ENCODE measurements at regions not wholly inside any gene's neighbourhood (a gene's known extent, or its start where the extent isn't known, plus 50 kb on each side); places are given as distances from the start of the nearest gene placed in this dataset.
"Not testable (repeated sequence)": the region's sequence is repeated elsewhere in the genome, so short reads cannot be mapped to it uniquely, and the experiment has no call there.

GRCh38 chr4:126753592-126753991 is 879.2 kb upstream of the INTU start:
- Histone ChIP-seq H3K4me1 (ENCODE audit: control insufficient read depth in 3 of 3, insufficient read depth in 3 of 3, low read length in 3 of 3) (no peaks in the 10 kb centered on the region), H3K4me3 (ENCODE audit: low read length in 3 of 3) (no peak overlapping the region), H3K36me3 (ENCODE audit: control insufficient read depth in 3 of 3, insufficient read depth in 3 of 3, low read length in 3 of 3) (no peaks in the 10 kb centered on the region), H3K27me3 (ENCODE audit: control insufficient read depth in 3 of 3, insufficient read depth in 3 of 3, low read length in 3 of 3) (no peaks in the 10 kb centered on the region), H3K9ac (ENCODE audit: low read depth in 1 of 3, low read length in 3 of 3) (no peak overlapping the region), H3K27ac (ENCODE audit: low read depth, low read length) (no peak overlapping the region), H3K9me3 (ENCODE audit: control insufficient read depth in 3 of 3, low read length in 3 of 3) (no peaks in the 10 kb centered on the region)

DNA sequence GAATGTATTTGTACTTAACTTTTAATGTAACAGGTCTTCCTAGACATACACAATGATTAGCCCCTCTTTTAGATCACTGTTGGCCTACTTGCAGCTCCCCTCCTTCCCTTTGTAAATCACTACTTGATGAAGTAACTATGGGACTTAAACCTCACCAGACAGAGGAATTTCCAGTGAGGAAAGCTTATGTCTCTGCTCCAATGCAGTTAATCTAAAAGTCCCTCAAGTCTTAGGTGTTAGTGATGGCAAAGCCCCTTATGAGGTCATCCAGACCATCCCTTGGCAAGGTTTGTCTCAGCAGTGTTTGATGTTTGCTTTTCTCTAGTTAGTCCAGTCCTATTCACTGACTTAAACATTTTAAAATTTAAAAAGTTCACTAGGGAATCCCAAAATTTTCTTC is 877.3 kb upstream of the INTU start:
- Histone ChIP-seq H3K4me3 (ENCODE audit: low read length in 3 of 3) (no peak overlapping the region), H3K36me3 (ENCODE audit: control insufficient read depth in 3 of 3, insufficient read depth in 3 of 3, low read length in 3 of 3) (no peaks in the 10 kb centered on the region), H3K27me3 (ENCODE audit: control insufficient read depth in 3 of 3, insufficient read depth in 3 of 3, low read length in 3 of 3) (no peaks in the 10 kb centered on the region), H3K9me3 (ENCODE audit: control insufficient read depth in 3 of 3, low read length in 3 of 3) (no peaks in the 10 kb centered on the region), H3K27ac (ENCODE audit: low read depth, low read length) (no peak overlapping the region), H3K4me1 (ENCODE audit: control insufficient read depth in 3 of 3, insufficient read depth in 3 of 3, low read length in 3 of 3) (no peaks in the 10 kb centered on the region), H3K9ac (ENCODE audit: low read depth in 1 of 3, low read length in 3 of 3) (no peak overlapping the region)

DNA sequence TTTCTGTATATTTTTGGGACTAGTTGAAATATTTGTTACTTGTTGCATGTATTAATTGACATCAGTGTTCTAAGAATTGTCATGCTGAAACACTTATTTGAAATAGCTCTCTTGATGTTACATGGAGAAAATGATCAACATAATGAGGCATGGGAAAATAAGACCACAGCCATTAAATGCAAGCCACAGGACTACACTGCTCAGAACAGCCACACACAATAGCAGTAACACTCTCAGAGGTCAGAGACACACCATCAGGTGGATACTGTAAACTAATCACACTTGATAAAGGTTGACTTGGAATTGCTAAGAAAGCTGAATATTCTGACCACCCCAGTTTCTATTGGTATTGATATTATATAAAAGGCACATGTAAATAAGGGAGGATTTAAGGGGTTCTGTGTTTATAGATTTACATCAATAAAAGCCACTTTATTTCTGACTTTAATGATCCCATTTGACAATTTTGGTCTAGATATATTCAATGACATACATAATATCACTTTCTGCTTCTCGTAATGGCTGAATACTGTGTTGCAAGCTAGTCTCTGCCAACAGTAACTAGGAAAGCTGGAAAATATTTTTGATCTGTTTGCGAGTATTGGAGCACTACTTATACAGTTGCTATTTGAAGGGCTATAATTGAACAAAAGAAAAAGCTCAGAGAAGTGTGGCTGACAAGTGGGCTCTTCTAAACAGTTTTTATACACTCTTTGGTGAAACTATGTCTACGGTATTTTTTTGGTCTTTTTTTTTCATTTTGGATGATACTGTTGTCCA is 876.5 kb upstream of the INTU start:
- Histone ChIP-seq H3K27me3 (ENCODE audit: control insufficient read depth in 3 of 3, insufficient read depth in 3 of 3, low read length in 3 of 3) (no peaks in the 10 kb centered on the region), H3K27ac (ENCODE audit: low read depth, low read length) (no peak overlapping the region), H3K9ac (ENCODE audit: low read depth in 1 of 3, low read length in 3 of 3) (no peak overlapping the region), H3K4me1 (ENCODE audit: control insufficient read depth in 3 of 3, insufficient read depth in 3 of 3, low read length in 3 of 3) (no peaks in the 10 kb centered on the region), H3K9me3 (ENCODE audit: control insufficient read depth in 3 of 3, low read length in 3 of 3) (no peaks in the 10 kb centered on the region), H3K4me3 (ENCODE audit: low read length in 3 of 3) (no peak overlapping the region), H3K36me3 (ENCODE audit: control insufficient read depth in 3 of 3, insufficient read depth in 3 of 3, low read length in 3 of 3) (no peaks in the 10 kb centered on the region)

- H3K27me3 ChIP-seq (ENCODE audit: control insufficient read depth in 3 of 3, insufficient read depth in 3 of 3, low read length in 3 of 3), result no peaks in the 10 kb centered on the region
- no peaks in the 10 kb centered on the region for H3K4me1 ChIP-seq (ENCODE audit: control insufficient read depth in 3 of 3, insufficient read depth in 3 of 3, low read length in 3 of 3)
- no peak overlapping the region for H3K9ac ChIP-seq (ENCODE audit: low read depth in 1 of 3, low read length in 3 of 3)
- no peak overlapping the region for H3K27ac ChIP-seq (ENCODE audit: low read depth, low read length)
- H3K9me3 ChIP-seq (ENCODE audit: control insufficient read depth in 3 of 3, low read length in 3 of 3), result no peaks in the 10 kb centered on the region
- no peak overlapping the region for H3K4me3 ChIP-seq (ENCODE audit: low read length in 3 of 3)
- H3K36me3 ChIP-seq (ENCODE audit: control insufficient read depth in 3 of 3, insufficient read depth in 3 of 3, low read length in 3 of 3), result no peaks in the 10 kb centered on the region
Observed at GRCh38 chr4:126757219-126757618, 875.5 kb upstream of the INTU start.

- H3K36me3 ChIP-seq (ENCODE audit: control insufficient read depth in 3 of 3, insufficient read depth in 3 of 3, low read length in 3 of 3), result no peaks in the 10 kb centered on the region
- H3K27ac ChIP-seq (ENCODE audit: low read depth, low read length), result no peak overlapping the region
Observed at GRCh38 chr4:126758493-126758892, 874.3 kb upstream of the INTU start.

DNA sequence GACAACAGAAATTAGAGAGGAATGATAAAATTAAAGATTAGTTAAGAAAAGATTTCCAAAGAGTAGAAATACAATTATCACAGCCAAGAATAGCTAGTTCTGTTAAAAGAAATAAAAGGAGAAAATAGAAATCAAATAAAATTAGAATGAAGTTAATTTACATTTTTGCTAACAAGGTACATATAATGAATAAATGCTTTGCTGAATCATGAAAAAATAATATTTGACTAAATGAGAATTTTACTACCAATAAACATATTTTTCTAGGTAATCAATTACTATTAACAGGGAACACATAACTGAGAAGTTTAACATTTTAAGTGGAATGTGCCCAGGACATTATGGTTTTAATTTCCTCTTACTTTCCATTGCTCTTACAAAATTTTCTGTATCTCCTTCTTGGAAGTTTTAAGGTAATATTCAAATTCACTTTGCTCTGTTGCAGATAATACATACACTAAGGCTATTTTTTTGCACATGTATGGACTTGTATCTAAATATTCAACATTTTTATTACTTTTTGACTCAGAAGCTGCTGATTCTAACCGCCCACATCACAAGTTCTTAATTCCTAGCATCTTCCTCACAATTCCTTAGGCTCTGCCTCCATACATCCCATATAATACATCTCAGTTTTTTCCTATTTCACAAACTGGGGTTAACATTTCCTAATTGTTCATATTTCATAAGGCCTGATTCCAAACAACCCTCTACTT is 870.7 kb upstream of the INTU start:
- H3K9me3 ChIP-seq (ENCODE audit: control insufficient read depth in 3 of 3, low read length in 3 of 3), result no peaks in the 10 kb centered on the region
- H3K4me1 ChIP-seq (ENCODE audit: control insufficient read depth in 3 of 3, insufficient read depth in 3 of 3, low read length in 3 of 3), result no peaks in the 10 kb centered on the region
- no peak overlapping the region for H3K27ac ChIP-seq (ENCODE audit: low read depth, low read length)
- no peak overlapping the region for H3K9ac ChIP-seq (ENCODE audit: low read depth in 1 of 3, low read length in 3 of 3)
- H3K27me3 ChIP-seq (ENCODE audit: control insufficient read depth in 3 of 3, insufficient read depth in 3 of 3, low read length in 3 of 3), result no peaks in the 10 kb centered on the region
- H3K4me3 ChIP-seq (ENCODE audit: low read length in 3 of 3), result no peak overlapping the region
- H3K36me3 ChIP-seq (ENCODE audit: control insufficient read depth in 3 of 3, insufficient read depth in 3 of 3, low read length in 3 of 3), result no peaks in the 10 kb centered on the region

More at GRCh38 chr4:126758493-126758892, 874.3 kb upstream of the INTU start:
- Histone ChIP-seq H3K4me1 (ENCODE audit: control insufficient read depth in 3 of 3, insufficient read depth in 3 of 3, low read length in 3 of 3) (no peaks in the 10 kb centered on the region), H3K9ac (ENCODE audit: low read depth in 1 of 3, low read length in 3 of 3) (no peak overlapping the region), H3K9me3 (ENCODE audit: control insufficient read depth in 3 of 3, low read length in 3 of 3) (no peaks in the 10 kb centered on the region), H3K4me3 (ENCODE audit: low read length in 3 of 3) (no peak overlapping the region), H3K27me3 (ENCODE audit: control insufficient read depth in 3 of 3, insufficient read depth in 3 of 3, low read length in 3 of 3) (no peaks in the 10 kb centered on the region)

DNA sequence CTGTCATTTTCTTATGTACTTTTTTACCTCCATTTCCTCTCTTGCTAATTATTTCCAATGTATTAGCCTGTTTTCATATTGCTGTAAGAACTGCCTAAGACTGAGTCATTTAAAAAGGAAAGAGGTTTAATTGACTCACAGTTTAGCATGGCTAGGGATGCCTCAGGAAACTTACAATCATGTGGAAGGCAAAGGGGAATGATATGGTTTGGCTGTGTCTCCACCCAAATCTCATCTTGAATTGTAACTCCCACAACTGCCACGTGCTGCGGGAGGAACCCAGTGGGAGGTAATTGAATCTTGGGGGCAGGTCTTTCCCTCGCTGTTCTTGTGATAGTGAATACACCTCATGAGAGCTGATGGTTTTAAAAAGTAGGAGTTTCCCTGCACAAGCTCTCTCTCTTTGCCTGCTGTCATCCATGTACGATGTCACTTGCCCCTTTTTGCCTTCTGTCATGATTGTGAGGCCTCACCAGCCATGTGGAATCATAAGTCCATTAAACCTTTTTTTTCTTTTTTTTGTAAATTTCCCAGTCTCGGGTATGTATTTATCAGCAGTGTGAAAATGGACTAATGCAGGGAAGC is 870.0 kb upstream of the INTU start:
- Histone ChIP-seq H3K4me1 (ENCODE audit: control insufficient read depth in 3 of 3, insufficient read depth in 3 of 3, low read length in 3 of 3) (no peaks in the 10 kb centered on the region), H3K27me3 (ENCODE audit: control insufficient read depth in 3 of 3, insufficient read depth in 3 of 3, low read length in 3 of 3) (no peaks in the 10 kb centered on the region), H3K9me3 (ENCODE audit: control insufficient read depth in 3 of 3, low read length in 3 of 3) (no peaks in the 10 kb centered on the region), H3K36me3 (ENCODE audit: control insufficient read depth in 3 of 3, insufficient read depth in 3 of 3, low read length in 3 of 3) (no peaks in the 10 kb centered on the region), H3K27ac (ENCODE audit: low read depth, low read length) (no peak overlapping the region), H3K4me3 (ENCODE audit: low read length in 3 of 3) (no peak overlapping the region), H3K9ac (ENCODE audit: low read depth in 1 of 3, low read length in 3 of 3) (no peak overlapping the region)

- H3K4me3 ChIP-seq (ENCODE audit: low read length in 3 of 3), result no peak overlapping the region
- H3K36me3 ChIP-seq (ENCODE audit: control insufficient read depth in 3 of 3, insufficient read depth in 3 of 3, low read length in 3 of 3), result no peaks in the 10 kb centered on the region
- no peaks in the 10 kb centered on the region for H3K4me1 ChIP-seq (ENCODE audit: control insufficient read depth in 3 of 3, insufficient read depth in 3 of 3, low read length in 3 of 3)
- no peaks in the 10 kb centered on the region for H3K9me3 ChIP-seq (ENCODE audit: control insufficient read depth in 3 of 3, low read length in 3 of 3)
- no peak overlapping the region for H3K9ac ChIP-seq (ENCODE audit: low read depth in 1 of 3, low read length in 3 of 3)
- H3K27ac ChIP-seq (ENCODE audit: low read depth, low read length), result no peak overlapping the region
- no peaks in the 10 kb centered on the region for H3K27me3 ChIP-seq (ENCODE audit: control insufficient read depth in 3 of 3, insufficient read depth in 3 of 3, low read length in 3 of 3)
Observed at GRCh38 chr4:126766241-126766640, 866.5 kb upstream of the INTU start.

DNA sequence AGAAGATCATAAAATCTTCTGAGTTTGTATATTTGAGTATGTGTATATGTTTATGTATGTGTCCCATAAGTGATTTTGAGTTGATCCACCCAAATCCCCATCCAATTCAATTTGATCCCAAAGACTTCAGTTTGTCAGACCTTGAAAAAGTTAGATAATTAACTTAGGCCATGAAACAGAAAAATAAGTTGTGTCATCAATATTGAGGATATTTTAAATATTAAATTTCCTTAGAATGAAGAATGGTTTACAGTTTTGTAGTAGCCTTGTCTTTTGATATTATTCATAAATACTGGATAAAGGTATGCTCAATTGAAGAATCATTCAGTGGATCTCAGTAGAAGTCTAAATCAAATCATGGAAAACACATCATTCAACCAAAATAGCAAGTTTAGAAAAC is 864.4 kb upstream of the INTU start:
- no peaks in the 10 kb centered on the region for H3K27me3 ChIP-seq (ENCODE audit: control insufficient read depth in 3 of 3, insufficient read depth in 3 of 3, low read length in 3 of 3)
- no peaks in the 10 kb centered on the region for H3K36me3 ChIP-seq (ENCODE audit: control insufficient read depth in 3 of 3, insufficient read depth in 3 of 3, low read length in 3 of 3)
- H3K27ac ChIP-seq (ENCODE audit: low read depth, low read length), result no peak overlapping the region
- H3K4me1 ChIP-seq (ENCODE audit: control insufficient read depth in 3 of 3, insufficient read depth in 3 of 3, low read length in 3 of 3), result no peaks in the 10 kb centered on the region
- no peak overlapping the region for H3K9ac ChIP-seq (ENCODE audit: low read depth in 1 of 3, low read length in 3 of 3)
- H3K9me3 ChIP-seq (ENCODE audit: control insufficient read depth in 3 of 3, low read length in 3 of 3), result no peaks in the 10 kb centered on the region
- H3K4me3 ChIP-seq (ENCODE audit: low read length in 3 of 3), result no peak overlapping the region

- not testable (repeated sequence) for H3K9ac ChIP-seq (ENCODE audit: low read depth in 1 of 3, low read length in 3 of 3); H3K4me1 ChIP-seq (ENCODE audit: control insufficient read depth in 3 of 3, insufficient read depth in 3 of 3, low read length in 3 of 3); H3K9me3 ChIP-seq (ENCODE audit: control insufficient read depth in 3 of 3, low read length in 3 of 3); H3K36me3 ChIP-seq (ENCODE audit: control insufficient read depth in 3 of 3, insufficient read depth in 3 of 3, low read length in 3 of 3); H3K4me3 ChIP-seq (ENCODE audit: low read length in 3 of 3); H3K27ac ChIP-seq (ENCODE audit: low read depth, low read length); H3K27me3 ChIP-seq (ENCODE audit: control insufficient read depth in 3 of 3, insufficient read depth in 3 of 3, low read length in 3 of 3)
Observed at GRCh38 chr4:126770811-126771553, 861.8 kb upstream of the INTU start.
